RWPE2 (cell line): ENCODE measurements at regions not wholly inside any gene's neighbourhood (a gene's known extent, or its start where the extent isn't known, plus 50 kb on each side); places are given as distances from the start of the nearest gene placed in this dataset.
A peak's percentile ranks its signal among the peaks of the same experiment; 100 is the strongest.

Source experiments
- ATAC-seq: fragments of 200-7000 bp; cut with Tn5 transposase; 3 replicates; pipeline ENCODE4 v1.9.1; 2021; ENCODE audit warnings: low read depth
- DNase-seq: peaks from one replicate; pipeline ENCODE4 v3.0.0-alpha.2; 2020; ENCODE audit warnings: low spot score
- H3K27ac ChIP-seq: fragments of 450-650 bp; 2 replicates; pipeline ENCODE4 v1.5.1; 2017; ENCODE audit warnings: mild to moderate bottlenecking; ENCODE audit not compliant: poor library complexity, severe bottlenecking
- H3K27me3 ChIP-seq: fragments of 250-450 bp; sonication (Bioruptor Pico); 2 replicates; pipeline ENCODE4 v1.5.1; 2021; ENCODE audit warnings: mild to moderate bottlenecking, moderate library complexity; ENCODE audit not compliant: insufficient read depth, poor library complexity, severe bottlenecking
- H3K36me3 ChIP-seq: fragments of 250-450 bp; sonication (Bioruptor Pico); 2 replicates; pipeline ENCODE4 v1.5.1; 2020; ENCODE audit warnings: low read depth, mild to moderate bottlenecking, moderate library complexity
- H3K4me1 ChIP-seq: fragments of 250-450 bp; sonication (Bioruptor Pico); 2 replicates; pipeline ENCODE4 v1.5.1; 2021; ENCODE audit warnings: mild to moderate bottlenecking, moderate library complexity; ENCODE audit not compliant: insufficient read depth, poor library complexity, severe bottlenecking
- H3K4me3 ChIP-seq: fragments of 250-450 bp; sonication (Bioruptor Pico); 2 replicates; pipeline ENCODE4 v1.5.1; 2021; ENCODE audit warnings: mild to moderate bottlenecking, moderate library complexity; ENCODE audit not compliant: severe bottlenecking
- H3K9me3 ChIP-seq: fragments of 250-450 bp; sonication (Bioruptor Pico); 2 replicates; pipeline ENCODE4 v1.5.1; 2021; ENCODE audit warnings: mild to moderate bottlenecking, moderate library complexity; ENCODE audit not compliant: severe bottlenecking
- CTCF ChIP-seq: fragments of 450-650 bp; IDR thresholded peaks from one replicate; pipeline ENCODE4 v1.5.1; 2017; ENCODE audit warnings: mild to moderate bottlenecking, moderate library complexity; ENCODE audit not compliant: poor library complexity, severe bottlenecking

GRCh38 chr4:14856062-14856933 is 146.0 kb upstream of the CPEB2 start:
- no peaks in the 10 kb centered on the region for H3K27me3 ChIP-seq
- ATAC-seq (peak; percentile 97), DNase-seq (peak; percentile 91)
- H3K4me1 ChIP-seq, result peaks cover 18% of the 10 kb centered on the region
- no peak overlapping the region for H3K4me3 ChIP-seq
- H3K9me3 ChIP-seq, result no peaks in the 10 kb centered on the region
- peak overlapping the region; percentile 76 for H3K27ac ChIP-seq
- TF ChIP-seq CTCF, result no peak
- no peaks in the 10 kb centered on the region for H3K36me3 ChIP-seq

- H3K36me3 ChIP-seq, result no peaks in the 10 kb centered on the region
- DNase-seq (no peak), ATAC-seq (no peak)
- peaks cover 18% of the 10 kb centered on the region for H3K4me1 ChIP-seq
- H3K27ac ChIP-seq, result peak overlapping the region; percentile 76
- H3K27me3 ChIP-seq, result no peaks in the 10 kb centered on the region
- no peaks in the 10 kb centered on the region for H3K9me3 ChIP-seq
- TF ChIP-seq CTCF, result no peak
- H3K4me3 ChIP-seq, result no peak overlapping the region
These were observed 145.4 kb upstream of the CPEB2 start for GRCh38 chr4:14856934-14857235.

GRCh38 chr4:14857475-14857874 is 144.8 kb upstream of the CPEB2 start:
- no peak for ATAC-seq
- H3K9me3 ChIP-seq, result no peaks in the 10 kb centered on the region
- no peak for DNase-seq
- H3K4me3 ChIP-seq, result no peak overlapping the region
- no peak overlapping the region for H3K27ac ChIP-seq
- peaks cover 18% of the 10 kb centered on the region for H3K4me1 ChIP-seq
- H3K27me3 ChIP-seq, result no peaks in the 10 kb centered on the region
- TF ChIP-seq CTCF, result no peak
- no peaks in the 10 kb centered on the region for H3K36me3 ChIP-seq

- Histone ChIP-seq H3K36me3 (no peaks in the 10 kb centered on the region), H3K27me3 (no peaks in the 10 kb centered on the region), H3K4me3 (no peak overlapping the region), H3K9me3 (no peaks in the 10 kb centered on the region), H3K27ac (no peak overlapping the region), H3K4me1 (peaks cover 18% of the 10 kb centered on the region)
- TF ChIP-seq CTCF, result no peak
- ATAC-seq (no peak), DNase-seq (no peak)
These were observed 144.3 kb upstream of the CPEB2 start for GRCh38 chr4:14857981-14858380.

- no peaks in the 10 kb centered on the region for H3K4me1 ChIP-seq
- no peak overlapping the region for H3K27ac ChIP-seq
- no peak for ATAC-seq
- no peak overlapping the region for H3K4me3 ChIP-seq
- DNase-seq, result no peak
- no peaks in the 10 kb centered on the region for H3K36me3 ChIP-seq
- H3K9me3 ChIP-seq, result no peaks in the 10 kb centered on the region
- no peaks in the 10 kb centered on the region for H3K27me3 ChIP-seq
- no peak for TF ChIP-seq CTCF
These were observed 139.4 kb upstream of the CPEB2 start for GRCh38 chr4:14862891-14863290.
